ENCODE measurements at regions not wholly inside any gene's neighbourhood (a gene's known extent, or its start where the extent isn't known, plus 50 kb on each side); places are given as distances from the start of the nearest gene placed in this dataset.

- TF ChIP-seq CTCF (conservative IDR thresholded peaks at IDR 0.05): peak; percentile 74
- H3K4me3 Mint-ChIP-seq: no peak overlapping the region
- no peaks in the 10 kb centered on the region for H3K36me3 Mint-ChIP-seq (ENCODE audit: low read depth)
- H3K27me3 Mint-ChIP-seq (ENCODE audit: low read depth): no peaks in the 10 kb centered on the region
- peaks cover 4% of the 10 kb centered on the region for H3K9me3 Mint-ChIP-seq
- H3K27ac Mint-ChIP-seq (ENCODE audit: unreplicated experiment): no peak overlapping the region
- peaks cover 39% of the 10 kb centered on the region for H3K4me1 Mint-ChIP-seq
- peak; percentile 65 for DNase-seq (ENCODE audit: low read depth, low spot score)
These were observed 515.8 kb downstream of the GALR1 start for GRCh38 chr18:77765468-77765867.

- Mint-ChIP-seq H3K4me3 (no peak overlapping the region), H3K27me3 (ENCODE audit: low read depth) (no peaks in the 10 kb centered on the region), H3K4me1 (peaks cover 32% of the 10 kb centered on the region), H3K36me3 (ENCODE audit: low read depth) (no peaks in the 10 kb centered on the region), H3K27ac (ENCODE audit: unreplicated experiment) (no peak overlapping the region), H3K9me3 (peaks cover 2% of the 10 kb centered on the region)
- DNase-seq (ENCODE audit: low read depth, low spot score): no peak
- TF ChIP-seq CTCF (conservative IDR thresholded peaks at IDR 0.05): no peak
These were observed 516.8 kb downstream of the GALR1 start for GRCh38 chr18:77766421-77766820.

GRCh38 chr18:77772177-77772576 lies 522.5 kb downstream of the GALR1 start:
- Mint-ChIP-seq H3K27me3 (ENCODE audit: low read depth) (no peaks in the 10 kb centered on the region), H3K27ac (ENCODE audit: unreplicated experiment) (no peak overlapping the region), H3K9me3 (no peaks in the 10 kb centered on the region), H3K36me3 (ENCODE audit: low read depth) (no peaks in the 10 kb centered on the region), H3K4me3 (no peak overlapping the region), H3K4me1 (no peaks in the 10 kb centered on the region)
- DNase-seq (ENCODE audit: low read depth, low spot score): no peak
- TF ChIP-seq CTCF (conservative IDR thresholded peaks at IDR 0.05): no peak

GRCh38 chr18:77776104-77776503 lies 526.5 kb downstream of the GALR1 start:
- Mint-ChIP-seq H3K4me3 (no peak overlapping the region), H3K27me3 (ENCODE audit: low read depth) (no peaks in the 10 kb centered on the region), H3K9me3 (no peaks in the 10 kb centered on the region), H3K4me1 (no peaks in the 10 kb centered on the region), H3K36me3 (ENCODE audit: low read depth) (no peaks in the 10 kb centered on the region), H3K27ac (ENCODE audit: unreplicated experiment) (no peak overlapping the region)
- TF ChIP-seq CTCF (conservative IDR thresholded peaks at IDR 0.05): no peak
- DNase-seq (ENCODE audit: low read depth, low spot score): no peak

GRCh38 chr18:77777163-77777562 lies 527.5 kb downstream of the GALR1 start:
- H3K9me3 Mint-ChIP-seq: no peaks in the 10 kb centered on the region
- H3K4me3 Mint-ChIP-seq: no peak overlapping the region
- TF ChIP-seq CTCF (conservative IDR thresholded peaks at IDR 0.05): no peak
- H3K27ac Mint-ChIP-seq (ENCODE audit: unreplicated experiment): no peak overlapping the region
- no peaks in the 10 kb centered on the region for H3K36me3 Mint-ChIP-seq (ENCODE audit: low read depth)
- no peak for DNase-seq (ENCODE audit: low read depth, low spot score)
- no peaks in the 10 kb centered on the region for H3K4me1 Mint-ChIP-seq
- H3K27me3 Mint-ChIP-seq (ENCODE audit: low read depth): peaks cover 4% of the 10 kb centered on the region

Measured in neural crest cell (in vitro differentiated cells).